ENCODE measurements at regions not wholly inside any gene's neighbourhood (a gene's known extent, or its start where the extent isn't known, plus 50 kb on each side); places are given as distances from the start of the nearest gene placed in this dataset.

DNA sequence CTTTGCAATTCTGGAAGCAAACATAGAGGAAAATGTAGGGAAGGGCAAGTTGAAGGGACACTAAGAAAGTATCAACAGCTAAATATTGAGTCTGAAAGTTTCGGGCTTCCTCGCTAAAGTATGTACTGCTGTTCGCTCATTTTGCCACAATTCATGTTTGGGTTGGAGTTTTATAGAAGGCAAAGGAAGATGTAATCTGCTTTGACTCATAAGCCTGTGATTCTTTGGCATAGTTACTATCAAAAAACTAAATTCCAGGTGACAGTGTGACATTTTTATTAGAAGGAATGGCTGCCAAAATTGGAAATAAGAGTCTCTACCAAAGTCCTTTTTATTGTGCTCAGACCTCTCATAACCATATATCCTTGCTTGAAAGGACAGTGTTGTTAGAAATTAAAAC lies 336.7 kb upstream of the ADGRL3 start:
- Histone ChIP-seq H3K36me3 (ENCODE audit: control insufficient read depth in 2 of 3, insufficient read depth in 3 of 3, low read length in 3 of 3) (no peaks in the 10 kb centered on the region), H3K9ac (ENCODE audit: low read length in 3 of 3) (no peak overlapping the region), H3K9me3 (ENCODE audit: control insufficient read depth in 2 of 3, insufficient read depth in 1 of 3, low read length in 3 of 3) (no peaks in the 10 kb centered on the region), H3K27me3 (ENCODE audit: control insufficient read depth, insufficient read depth, low read length) (no peaks in the 10 kb centered on the region), H3K4me3 (ENCODE audit: low read length in 3 of 3) (no peak overlapping the region), H3K27ac (ENCODE audit: low read depth in 2 of 2, low read length in 2 of 2) (no peak overlapping the region), H3K4me1 (ENCODE audit: control insufficient read depth in 2 of 3, insufficient read depth in 2 of 3, low read depth in 1 of 3, low read length in 3 of 3) (no peaks in the 10 kb centered on the region)
- intact Hi-C loops (cut with DNase I): no loop called here
- no peak for FAIRE-seq
- no peak for DNase-seq
- TF ChIP-seq, protein P1, sequence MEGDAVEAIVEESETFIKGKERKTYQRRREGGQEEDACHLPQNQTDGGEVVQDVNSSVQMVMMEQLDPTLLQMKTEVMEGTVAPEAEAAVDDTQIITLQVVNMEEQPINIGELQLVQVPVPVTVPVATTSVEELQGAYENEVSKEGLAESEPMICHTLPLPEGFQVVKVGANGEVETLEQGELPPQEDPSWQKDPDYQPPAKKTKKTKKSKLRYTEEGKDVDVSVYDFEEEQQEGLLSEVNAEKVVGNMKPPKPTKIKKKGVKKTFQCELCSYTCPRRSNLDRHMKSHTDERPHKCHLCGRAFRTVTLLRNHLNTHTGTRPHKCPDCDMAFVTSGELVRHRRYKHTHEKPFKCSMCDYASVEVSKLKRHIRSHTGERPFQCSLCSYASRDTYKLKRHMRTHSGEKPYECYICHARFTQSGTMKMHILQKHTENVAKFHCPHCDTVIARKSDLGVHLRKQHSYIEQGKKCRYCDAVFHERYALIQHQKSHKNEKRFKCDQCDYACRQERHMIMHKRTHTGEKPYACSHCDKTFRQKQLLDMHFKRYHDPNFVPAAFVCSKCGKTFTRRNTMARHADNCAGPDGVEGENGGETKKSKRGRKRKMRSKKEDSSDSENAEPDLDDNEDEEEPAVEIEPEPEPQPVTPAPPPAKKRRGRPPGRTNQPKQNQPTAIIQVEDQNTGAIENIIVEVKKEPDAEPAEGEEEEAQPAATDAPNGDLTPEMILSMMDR (IDR thresholded peaks at IDR 0.05; ENCODE audit: borderline replicate concordance, extremely low read depth, insufficient read depth): no peak

DNA sequence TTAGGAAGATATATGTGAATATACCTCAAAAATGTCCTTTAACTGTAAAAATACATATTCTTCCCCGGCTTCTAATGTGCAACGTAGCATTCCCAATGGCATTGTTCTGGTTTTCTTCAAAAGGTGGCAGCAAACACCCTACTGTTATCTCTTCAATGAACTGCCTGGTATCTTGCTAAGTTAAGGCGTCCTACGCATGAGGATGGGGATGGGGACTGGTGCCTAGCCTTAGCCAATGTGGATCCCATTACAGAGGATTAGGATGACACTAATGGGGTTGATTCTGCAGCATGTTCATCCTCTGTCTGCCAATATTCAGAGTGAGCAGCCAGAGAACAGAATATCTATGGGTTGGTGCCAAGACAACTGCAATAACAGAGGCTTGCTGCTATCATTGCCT lies 334.9 kb upstream of the ADGRL3 start:
- intact Hi-C loops (cut with DNase I): no loop called here
- TF ChIP-seq, protein P1 (IDR thresholded peaks at IDR 0.05; ENCODE audit: borderline replicate concordance, extremely low read depth, insufficient read depth): no peak
- H3K36me3 ChIP-seq (ENCODE audit: control insufficient read depth in 2 of 3, insufficient read depth in 3 of 3, low read length in 3 of 3): no peaks in the 10 kb centered on the region
- no peaks in the 10 kb centered on the region for H3K9me3 ChIP-seq (ENCODE audit: control insufficient read depth in 2 of 3, insufficient read depth in 1 of 3, low read length in 3 of 3)
- H3K27me3 ChIP-seq (ENCODE audit: control insufficient read depth, insufficient read depth, low read length): no peaks in the 10 kb centered on the region
- H3K4me3 ChIP-seq (ENCODE audit: low read length in 3 of 3): no peak overlapping the region
- FAIRE-seq: no peak
- no peak overlapping the region for H3K9ac ChIP-seq (ENCODE audit: low read length in 3 of 3)
- peak in 1 of 5 donors; percentile 13 for DNase-seq
- no peaks in the 10 kb centered on the region for H3K4me1 ChIP-seq (ENCODE audit: control insufficient read depth in 2 of 3, insufficient read depth in 2 of 3, low read depth in 1 of 3, low read length in 3 of 3)
- no peak overlapping the region for H3K27ac ChIP-seq (ENCODE audit: low read depth in 2 of 2, low read length in 2 of 2)

DNA sequence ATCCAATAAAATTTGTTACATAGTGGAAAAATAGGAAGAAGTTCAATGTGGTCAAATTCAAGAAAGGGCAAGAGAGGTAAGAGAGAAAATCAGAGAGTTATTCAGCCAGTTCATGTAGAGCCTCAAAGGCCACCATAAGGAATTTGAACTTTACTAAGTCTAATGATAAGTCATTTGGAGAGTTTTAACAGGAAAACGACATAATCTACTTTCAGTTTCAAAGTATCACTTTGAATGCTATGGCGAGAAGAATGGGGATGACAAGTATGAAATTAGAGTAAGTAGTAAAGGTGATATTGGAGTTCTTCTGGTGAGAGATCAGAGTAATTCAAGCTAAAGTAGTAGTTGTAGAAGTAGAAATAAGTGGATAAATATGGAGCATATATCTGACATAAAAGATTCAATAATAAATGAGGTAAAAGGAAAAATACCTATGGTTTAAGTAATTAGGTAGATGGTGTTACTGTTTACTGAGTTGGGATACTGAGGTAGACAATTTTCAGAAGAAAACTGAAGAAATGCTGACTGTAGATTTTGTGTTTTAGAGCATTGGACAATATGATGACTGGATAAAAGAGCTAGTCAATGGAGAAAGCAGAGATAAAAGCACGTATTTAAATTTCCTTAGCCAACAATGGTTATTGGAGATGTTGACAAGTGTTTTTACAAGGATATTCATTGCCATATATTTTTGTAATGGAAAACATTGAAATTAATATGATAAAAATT lies 331.7 kb upstream of the ADGRL3 start:
- Histone ChIP-seq H3K9ac (ENCODE audit: low read length in 3 of 3) (no peak overlapping the region), H3K27me3 (ENCODE audit: control insufficient read depth, insufficient read depth, low read length) (no peaks in the 10 kb centered on the region), H3K27ac (ENCODE audit: low read depth in 2 of 2, low read length in 2 of 2) (no peak overlapping the region), H3K4me3 (ENCODE audit: low read length in 3 of 3) (no peak overlapping the region), H3K4me1 (ENCODE audit: control insufficient read depth in 2 of 3, insufficient read depth in 2 of 3, low read depth in 1 of 3, low read length in 3 of 3) (no peaks in the 10 kb centered on the region), H3K9me3 (ENCODE audit: control insufficient read depth in 2 of 3, insufficient read depth in 1 of 3, low read length in 3 of 3) (no peaks in the 10 kb centered on the region), H3K36me3 (ENCODE audit: control insufficient read depth in 2 of 3, insufficient read depth in 3 of 3, low read length in 3 of 3) (no peaks in the 10 kb centered on the region)
- intact Hi-C loops (cut with DNase I): no loop called here
- DNase-seq: no peak
- FAIRE-seq: no peak
- TF ChIP-seq, protein P1 (IDR thresholded peaks at IDR 0.05; ENCODE audit: borderline replicate concordance, extremely low read depth, insufficient read depth): no peak
